Kidney epithelial cell (primary cell): ENCODE measurements at regions not wholly inside any gene's neighbourhood (a gene's known extent, or its start where the extent isn't known, plus 50 kb on each side); places are given as distances from the start of the nearest gene placed in this dataset.

Source experiments
- DNase-seq: peaks from one replicate; pipeline ENCODE4 v3.0.0-alpha.2; 2010; ENCODE audit warnings: low read depth
- H3K27me3 ChIP-seq: 2 replicates; pipeline ENCODE4 v1.6.0; 2011; ENCODE audit warnings: low read length; ENCODE audit not compliant: control insufficient read depth, insufficient read depth
- H3K36me3 ChIP-seq: 2 replicates; pipeline ENCODE4 v1.5.1; 2011; ENCODE audit warnings: low read length; ENCODE audit not compliant: control insufficient read depth, insufficient read depth
- H3K4me3 ChIP-seq: 2 replicates; pipeline ENCODE4 v1.5.1; 2011; ENCODE audit warnings: low read depth, mild to moderate bottlenecking, control low read depth, low read length
- TF ChIP-seq, protein P1 (sequence below): IDR thresholded peaks from 2 replicates; pipeline ENCODE4 v1.5.1; 2011; ENCODE audit warnings: mild to moderate bottlenecking, moderate library complexity, low read length, control low read depth, inconsistent platforms; ENCODE audit not compliant: insufficient read depth, poor library complexity, severe bottlenecking

DNA sequence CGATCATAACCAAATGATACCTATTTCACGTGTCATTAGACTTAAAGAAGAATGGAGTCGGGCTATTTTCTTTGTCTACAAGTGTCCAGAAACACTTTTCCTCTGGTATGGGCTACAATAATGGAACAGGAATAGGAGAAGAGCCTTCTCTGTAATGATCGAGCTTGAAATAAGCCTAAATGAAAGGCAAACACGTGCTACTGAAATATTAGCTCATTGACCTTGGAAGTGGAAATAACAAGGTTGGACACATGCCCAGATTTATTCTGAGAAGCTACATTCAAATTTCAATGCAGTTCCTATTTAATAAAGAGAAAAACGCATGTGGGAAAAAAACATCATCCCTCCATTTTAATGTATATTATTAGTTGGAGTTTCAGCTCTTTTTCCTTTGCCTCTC lies 254.7 kb upstream of the PTER start:
- Histone ChIP-seq H3K4me3 (no peak overlapping the region), H3K27me3 (no peaks in the 10 kb centered on the region), H3K36me3 (no peaks in the 10 kb centered on the region)
- TF ChIP-seq, protein P1, sequence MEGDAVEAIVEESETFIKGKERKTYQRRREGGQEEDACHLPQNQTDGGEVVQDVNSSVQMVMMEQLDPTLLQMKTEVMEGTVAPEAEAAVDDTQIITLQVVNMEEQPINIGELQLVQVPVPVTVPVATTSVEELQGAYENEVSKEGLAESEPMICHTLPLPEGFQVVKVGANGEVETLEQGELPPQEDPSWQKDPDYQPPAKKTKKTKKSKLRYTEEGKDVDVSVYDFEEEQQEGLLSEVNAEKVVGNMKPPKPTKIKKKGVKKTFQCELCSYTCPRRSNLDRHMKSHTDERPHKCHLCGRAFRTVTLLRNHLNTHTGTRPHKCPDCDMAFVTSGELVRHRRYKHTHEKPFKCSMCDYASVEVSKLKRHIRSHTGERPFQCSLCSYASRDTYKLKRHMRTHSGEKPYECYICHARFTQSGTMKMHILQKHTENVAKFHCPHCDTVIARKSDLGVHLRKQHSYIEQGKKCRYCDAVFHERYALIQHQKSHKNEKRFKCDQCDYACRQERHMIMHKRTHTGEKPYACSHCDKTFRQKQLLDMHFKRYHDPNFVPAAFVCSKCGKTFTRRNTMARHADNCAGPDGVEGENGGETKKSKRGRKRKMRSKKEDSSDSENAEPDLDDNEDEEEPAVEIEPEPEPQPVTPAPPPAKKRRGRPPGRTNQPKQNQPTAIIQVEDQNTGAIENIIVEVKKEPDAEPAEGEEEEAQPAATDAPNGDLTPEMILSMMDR: no peak
- no peak for DNase-seq

DNA sequence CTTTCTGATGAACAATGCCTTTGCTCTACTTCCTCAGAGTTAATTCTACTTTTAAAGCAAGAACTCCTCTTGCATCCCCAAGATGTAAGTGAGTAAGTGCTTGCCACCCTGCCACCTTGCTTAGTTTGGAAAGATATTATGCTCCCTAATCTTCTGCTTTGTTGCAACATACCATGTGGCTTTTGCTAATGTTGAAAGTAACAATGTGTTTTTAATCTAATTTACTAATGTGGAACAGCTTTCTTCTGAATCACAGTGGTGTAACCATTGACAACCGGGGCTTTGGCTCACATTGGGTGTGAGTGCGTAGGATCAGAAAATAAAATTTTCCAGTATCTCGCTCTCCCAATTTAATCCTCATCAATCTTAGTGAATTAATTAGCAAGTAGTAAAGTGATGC lies 254.1 kb upstream of the PTER start:
- TF ChIP-seq, protein P1: no peak
- Histone ChIP-seq H3K27me3 (no peaks in the 10 kb centered on the region), H3K4me3 (no peak overlapping the region), H3K36me3 (no peaks in the 10 kb centered on the region)
- DNase-seq: no peak

DNA sequence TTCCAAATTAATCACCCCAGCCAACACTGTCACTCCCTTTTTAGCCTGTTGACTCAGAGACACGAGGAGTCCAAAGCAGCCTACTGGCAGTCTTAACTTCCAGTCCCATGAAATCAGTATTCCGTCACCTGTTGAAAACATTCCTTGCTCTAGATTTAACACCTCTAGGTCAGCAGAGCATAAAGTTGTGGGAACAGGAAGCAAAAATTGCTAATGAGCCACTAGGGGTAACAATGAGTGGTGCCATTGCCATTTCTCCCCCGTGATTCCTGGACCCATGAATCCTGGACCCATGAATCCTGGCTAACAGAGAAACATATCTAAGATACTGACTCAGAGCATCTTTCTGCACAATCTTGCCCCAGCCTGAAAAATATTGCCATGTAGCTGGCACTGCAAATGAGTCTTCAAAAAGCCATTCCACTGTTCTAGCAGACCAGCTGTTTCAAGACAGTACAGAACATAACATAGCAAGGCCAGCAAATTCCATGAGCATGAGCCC lies 252.7 kb upstream of the PTER start:
- no peaks in the 10 kb centered on the region for H3K36me3 ChIP-seq
- H3K27me3 ChIP-seq: no peaks in the 10 kb centered on the region
- no peak overlapping the region for H3K4me3 ChIP-seq
- peak; percentile 28 for DNase-seq
- TF ChIP-seq, protein P1: no peak

DNA sequence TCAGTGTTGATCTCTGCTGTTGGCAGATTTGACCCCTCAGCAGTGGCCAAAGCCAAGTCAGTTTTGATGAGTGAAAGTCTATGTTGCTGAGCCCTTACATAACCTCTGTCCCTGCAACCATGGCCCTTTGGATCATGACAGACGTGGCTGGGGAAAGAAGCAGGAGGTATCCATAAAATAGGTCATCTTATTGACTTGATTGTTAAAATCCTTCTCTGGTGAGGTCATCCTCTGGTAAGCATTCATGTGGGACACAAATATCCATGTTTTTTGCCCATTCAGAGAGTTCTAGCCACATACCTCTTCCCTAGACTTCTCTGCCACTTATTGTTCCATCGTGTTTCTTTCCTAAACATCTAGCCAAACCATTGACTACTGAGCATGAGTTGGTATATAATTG lies 251.9 kb upstream of the PTER start:
- TF ChIP-seq, protein P1: no peak
- no peak overlapping the region for H3K4me3 ChIP-seq
- no peaks in the 10 kb centered on the region for H3K27me3 ChIP-seq
- DNase-seq: no peak
- no peaks in the 10 kb centered on the region for H3K36me3 ChIP-seq

DNA sequence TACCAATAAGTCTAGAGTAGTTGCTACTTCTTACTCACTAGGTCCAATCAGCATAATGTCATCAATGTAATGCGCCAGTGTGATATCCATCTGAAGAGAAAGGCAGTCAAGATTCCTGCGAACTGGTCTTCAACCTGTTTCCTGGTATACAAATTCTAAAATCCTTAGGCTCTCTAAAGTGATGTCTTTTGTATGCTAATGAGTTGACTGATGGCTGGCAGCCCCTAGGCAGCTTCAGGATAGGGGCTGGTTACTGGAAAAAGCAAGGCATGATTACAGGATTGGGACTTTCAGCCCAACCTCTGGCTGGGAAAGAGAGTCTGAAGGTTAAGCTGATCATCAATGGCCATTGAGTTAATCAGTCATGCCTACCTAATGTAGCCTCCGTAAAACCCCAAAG lies 250.2 kb upstream of the PTER start:
- TF ChIP-seq, protein P1: no peak

DNA sequence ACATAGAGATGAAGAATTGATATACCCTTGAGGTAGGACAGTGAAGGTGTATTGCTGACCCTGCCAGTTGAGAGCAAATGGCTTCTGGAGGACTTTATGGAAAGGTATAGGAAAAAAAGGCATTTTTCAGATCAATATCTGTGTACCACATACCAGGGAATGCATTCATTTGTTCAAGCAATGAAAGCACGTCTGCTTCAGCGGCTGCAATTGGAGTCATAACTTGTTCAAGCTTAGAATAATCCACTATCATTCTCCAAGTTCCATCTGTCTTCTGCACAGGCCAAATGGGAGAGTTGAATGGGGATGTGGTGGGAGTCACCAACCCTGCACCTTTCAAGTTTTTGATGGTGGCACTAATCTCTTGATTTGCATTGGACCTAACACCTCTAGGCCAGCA lies 249.6 kb upstream of the PTER start:
- TF ChIP-seq, protein P1: no peak
- no peak for DNase-seq
- H3K27me3 ChIP-seq: no peaks in the 10 kb centered on the region

More for the DNA sequence above, 250.2 kb upstream of the PTER start:
- no peak for DNase-seq
- Histone ChIP-seq H3K4me3 (no peak overlapping the region), H3K36me3 (no peaks in the 10 kb centered on the region), H3K27me3 (no peaks in the 10 kb centered on the region)

More for the DNA sequence above, 249.6 kb upstream of the PTER start:
- Histone ChIP-seq H3K4me3 (no peak overlapping the region), H3K36me3 (no peaks in the 10 kb centered on the region)
